Glomerular visceral epithelial cell (primary cell): ENCODE measurements at regions not wholly inside any gene's neighbourhood (a gene's known extent, or its start where the extent isn't known, plus 50 kb on each side); places are given as distances from the start of the nearest gene placed in this dataset.

Experiments used
- DNase-seq: peaks from one replicate; pipeline ENCODE4 v3.0.0-alpha.2; 2016; ENCODE audit errors: extremely low spot score

- no peak for DNase-seq
Measured at GRCh38 chr3:35946854-35947515, 307.7 kb downstream of the ARPP21 start.

GRCh38 chr3:35950021-35950420, 310.7 kb downstream of the ARPP21 start:
- no peak for DNase-seq

GRCh38 chr3:35954413-35954812, 315.1 kb downstream of the ARPP21 start:
- DNase-seq, result no peak

- peak; percentile 45 for DNase-seq
Measured at GRCh38 chr3:35965908-35966307, 326.6 kb downstream of the ARPP21 start.

GRCh38 chr3:35966629-35967464, 327.5 kb downstream of the ARPP21 start:
- no peak for DNase-seq

GRCh38 chr3:35968043-35968622, 328.8 kb downstream of the ARPP21 start:
- DNase-seq, result no peak

- no peak for DNase-seq
Measured at GRCh38 chr3:35969406-35969805, 330.1 kb downstream of the ARPP21 start.

GRCh38 chr3:35970793-35971192, 331.5 kb downstream of the ARPP21 start:
- DNase-seq, result no peak

- no peak for DNase-seq
Measured at GRCh38 chr3:35971686-35972085, 332.4 kb downstream of the ARPP21 start.

GRCh38 chr3:35974872-35975271, 335.5 kb downstream of the ARPP21 start:
- DNase-seq, result no peak

- no peak for DNase-seq
Measured at GRCh38 chr3:35986161-35986560, 346.8 kb downstream of the ARPP21 start.

- DNase-seq, result no peak
Measured at GRCh38 chr3:35987386-35987785, 348.1 kb downstream of the ARPP21 start.

- no peak for DNase-seq
Measured at GRCh38 chr3:35992041-35992440, 352.7 kb downstream of the ARPP21 start.

- no peak for DNase-seq
Measured at GRCh38 chr3:36011791-36012190, 368.5 kb upstream of the STAC start.

GRCh38 chr3:36013425-36013824, 366.9 kb upstream of the STAC start:
- no peak for DNase-seq

- no peak for DNase-seq
Measured at GRCh38 chr3:36025232-36025631, 355.1 kb upstream of the STAC start.

GRCh38 chr3:36032180-36033047, 347.9 kb upstream of the STAC start:
- no peak for DNase-seq

- no peak for DNase-seq
Measured at GRCh38 chr3:36058404-36059030, 321.8 kb upstream of the STAC start.

- peak; percentile 3 for DNase-seq
Measured at GRCh38 chr3:36060950-36061349, 319.4 kb upstream of the STAC start.

GRCh38 chr3:36063992-36064391, 316.3 kb upstream of the STAC start:
- DNase-seq, result no peak

GRCh38 chr3:36065321-36065720, 315.0 kb upstream of the STAC start:
- peak; percentile 6 for DNase-seq
